ENCODE measurements at regions not wholly inside any gene's neighbourhood (a gene's known extent, or its start where the extent isn't known, plus 50 kb on each side); places are given as distances from the start of the nearest gene placed in this dataset.

DNA sequence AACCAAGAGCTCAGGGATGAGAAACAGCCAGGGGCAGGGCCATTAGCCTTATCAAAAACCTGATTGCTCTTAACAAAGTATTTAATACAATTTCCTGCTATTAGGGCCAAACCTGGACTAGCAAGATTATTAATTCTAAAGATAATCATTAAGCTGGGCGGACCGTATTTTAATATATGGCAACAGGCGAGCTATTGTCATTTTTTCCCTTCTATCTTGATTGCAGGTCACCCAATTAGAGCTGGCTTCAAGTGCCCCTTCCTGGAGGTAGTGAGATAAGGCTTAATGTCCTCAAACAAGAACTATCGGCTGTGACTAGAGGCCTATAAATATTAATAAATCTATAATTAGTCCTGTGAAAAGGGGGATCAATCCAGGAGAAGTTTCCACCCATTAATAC lies 66.0 kb upstream of the BLCAP start:
- ChIA-PET POLR2A (no interaction called here), CTCF (no interaction called here)
- TF ChIP-seq, protein P1, sequence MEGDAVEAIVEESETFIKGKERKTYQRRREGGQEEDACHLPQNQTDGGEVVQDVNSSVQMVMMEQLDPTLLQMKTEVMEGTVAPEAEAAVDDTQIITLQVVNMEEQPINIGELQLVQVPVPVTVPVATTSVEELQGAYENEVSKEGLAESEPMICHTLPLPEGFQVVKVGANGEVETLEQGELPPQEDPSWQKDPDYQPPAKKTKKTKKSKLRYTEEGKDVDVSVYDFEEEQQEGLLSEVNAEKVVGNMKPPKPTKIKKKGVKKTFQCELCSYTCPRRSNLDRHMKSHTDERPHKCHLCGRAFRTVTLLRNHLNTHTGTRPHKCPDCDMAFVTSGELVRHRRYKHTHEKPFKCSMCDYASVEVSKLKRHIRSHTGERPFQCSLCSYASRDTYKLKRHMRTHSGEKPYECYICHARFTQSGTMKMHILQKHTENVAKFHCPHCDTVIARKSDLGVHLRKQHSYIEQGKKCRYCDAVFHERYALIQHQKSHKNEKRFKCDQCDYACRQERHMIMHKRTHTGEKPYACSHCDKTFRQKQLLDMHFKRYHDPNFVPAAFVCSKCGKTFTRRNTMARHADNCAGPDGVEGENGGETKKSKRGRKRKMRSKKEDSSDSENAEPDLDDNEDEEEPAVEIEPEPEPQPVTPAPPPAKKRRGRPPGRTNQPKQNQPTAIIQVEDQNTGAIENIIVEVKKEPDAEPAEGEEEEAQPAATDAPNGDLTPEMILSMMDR (IDR thresholded peaks at IDR 0.05; ENCODE audit: insufficient read depth, low read length, missing control alignments), result no peak
- DNase-seq (ENCODE audit: low read depth, low spot score), result no peak
- H3K4me3 ChIP-seq (ENCODE audit: low read depth, low read length), result no peak overlapping the region

DNA sequence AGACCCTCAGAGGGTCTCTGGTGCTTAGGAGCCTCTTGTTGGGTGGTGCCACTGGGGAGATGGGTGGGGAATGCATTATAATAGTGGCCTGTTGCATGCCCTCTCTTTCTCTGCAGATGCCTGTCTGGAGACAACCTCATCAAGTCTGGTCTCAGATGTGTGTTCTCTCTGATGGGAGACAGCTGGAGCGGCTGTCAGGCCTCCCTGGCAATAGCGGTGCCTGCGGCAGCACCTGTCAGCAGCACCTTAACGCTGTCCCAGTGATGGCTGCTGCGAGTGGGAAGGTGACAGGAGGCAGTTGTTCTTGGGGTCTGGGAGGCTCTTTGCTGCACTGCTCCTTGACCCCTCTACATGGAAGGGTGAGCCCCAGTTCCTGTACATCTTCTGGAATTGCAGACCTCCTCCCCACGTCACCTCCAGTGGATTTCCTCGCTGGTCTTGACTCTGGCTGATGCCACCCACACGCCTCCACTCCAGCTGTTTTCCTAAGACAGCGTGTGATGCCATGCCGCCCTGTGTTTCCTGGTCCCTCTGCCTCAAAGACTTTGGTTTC lies 63.3 kb upstream of the BLCAP start:
- no peak for DNase-seq (ENCODE audit: low read depth, low spot score)
- H3K4me3 ChIP-seq (ENCODE audit: low read depth, low read length), result no peak overlapping the region
- POLR2A ChIA-PET, result no interaction called here
- TF ChIP-seq, protein P1 (IDR thresholded peaks at IDR 0.05; ENCODE audit: insufficient read depth, low read length, missing control alignments), result no peak
- CTCF ChIA-PET, result interaction anchor here (0.5 to 0.9 kb wide), 2 partner anchors 25 to 396 kb away, joined by 3 read pairs; no protein-coding TSS in a partner anchor

DNA sequence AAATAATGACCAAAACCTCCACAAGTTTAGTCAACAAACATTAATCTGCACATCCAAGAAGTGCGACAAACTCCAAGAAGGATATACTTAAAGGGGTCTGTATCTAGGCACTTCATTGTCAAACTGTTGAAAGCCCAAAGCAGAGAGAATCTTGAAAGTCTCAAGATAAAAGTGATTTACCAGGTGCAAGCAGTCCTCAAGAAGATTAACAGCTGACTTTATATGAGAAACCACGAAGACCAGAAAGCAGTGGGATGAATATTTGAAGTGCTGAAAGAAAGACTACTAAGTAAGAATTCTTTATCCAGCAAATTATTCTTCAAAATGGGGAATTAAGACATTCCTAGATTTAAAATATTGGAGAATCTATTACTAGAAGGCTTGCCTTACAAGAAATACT lies 58.4 kb upstream of the BLCAP start:
- CTCF ChIA-PET, result interaction anchor here (1.1 kb wide), 1 partner anchor 22 kb away, joined by 6 read pairs; no protein-coding TSS in a partner anchor
- no peak for DNase-seq (ENCODE audit: low read depth, low spot score)
- H3K4me3 ChIP-seq (ENCODE audit: low read depth, low read length), result no peak overlapping the region

DNA sequence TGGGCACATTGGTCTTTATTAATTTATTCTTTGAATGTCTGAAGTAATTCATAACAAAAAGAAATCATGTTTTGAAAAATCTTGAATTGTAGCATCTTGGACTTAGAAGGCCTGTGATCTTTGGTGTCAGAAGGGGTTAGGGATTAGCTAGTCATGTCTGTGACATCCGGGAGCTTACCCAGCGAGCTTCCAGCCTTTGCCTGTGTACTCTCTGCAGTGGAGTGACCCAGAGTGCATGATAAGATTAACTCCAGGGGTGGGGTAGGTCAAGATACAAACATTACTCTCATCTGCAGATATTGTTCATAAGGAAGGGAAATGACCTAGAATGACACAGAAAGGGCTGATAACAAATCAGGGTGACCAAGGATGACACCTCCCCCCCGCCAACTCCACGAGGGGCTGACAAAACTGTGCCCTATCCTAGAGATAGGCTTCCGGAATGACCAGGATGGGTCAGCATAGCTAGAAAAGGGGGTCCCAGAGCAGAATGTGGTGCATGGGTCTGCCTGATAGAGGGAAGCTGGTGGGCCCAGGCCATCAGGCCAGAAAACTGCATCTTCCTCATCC lies 56.6 kb upstream of the BLCAP start:
- DNase-seq (ENCODE audit: low read depth, low spot score), result no peak
- POLR2A ChIA-PET, result no interaction called here
- no peak overlapping the region for H3K4me3 ChIP-seq (ENCODE audit: low read depth, low read length)
- CTCF ChIA-PET, result interaction anchor here (1.4 kb wide), 2 partner anchors 17 to 20 kb away, joined by 4 to 7 read pairs; no protein-coding TSS in a partner anchor
- TF ChIP-seq, protein P1 (IDR thresholded peaks at IDR 0.05; ENCODE audit: insufficient read depth, low read length, missing control alignments), result no peak

More for the DNA sequence above, 58.4 kb upstream of the BLCAP start:
- TF ChIP-seq, protein P1 (IDR thresholded peaks at IDR 0.05; ENCODE audit: insufficient read depth, low read length, missing control alignments), result no peak
- POLR2A ChIA-PET, result no interaction called here

DNA sequence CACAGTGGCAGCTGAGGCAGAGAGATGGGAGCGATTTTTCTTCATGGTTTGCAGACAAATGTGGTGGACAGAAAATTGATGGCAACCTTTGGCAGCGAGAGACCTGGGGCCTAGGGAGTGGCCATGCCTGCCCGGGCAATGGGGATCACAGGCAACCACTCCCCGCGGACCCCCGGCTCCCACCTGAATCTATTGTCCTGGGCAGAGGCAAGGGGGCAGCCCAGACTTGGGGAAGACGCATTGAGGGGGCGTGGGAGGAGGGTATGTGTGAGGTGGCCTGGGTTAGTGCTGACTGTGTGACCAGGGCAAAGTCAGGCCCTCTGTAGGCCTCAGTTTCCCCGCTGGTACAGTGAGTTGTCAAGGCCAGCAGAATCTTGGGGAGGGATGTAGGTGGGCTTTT lies 53.6 kb upstream of the BLCAP start:
- no peak overlapping the region for H3K4me3 ChIP-seq (ENCODE audit: low read depth, low read length)
- TF ChIP-seq, protein P1 (IDR thresholded peaks at IDR 0.05; ENCODE audit: insufficient read depth, low read length, missing control alignments), result no peak
- POLR2A ChIA-PET, result no interaction called here
- DNase-seq (ENCODE audit: low read depth, low spot score), result no peak
- CTCF ChIA-PET, result interaction anchor here (1.3 kb wide), 2 partner anchors 15 to 196 kb away, joined by 3 to 5 read pairs; no protein-coding TSS in a partner anchor

DNA sequence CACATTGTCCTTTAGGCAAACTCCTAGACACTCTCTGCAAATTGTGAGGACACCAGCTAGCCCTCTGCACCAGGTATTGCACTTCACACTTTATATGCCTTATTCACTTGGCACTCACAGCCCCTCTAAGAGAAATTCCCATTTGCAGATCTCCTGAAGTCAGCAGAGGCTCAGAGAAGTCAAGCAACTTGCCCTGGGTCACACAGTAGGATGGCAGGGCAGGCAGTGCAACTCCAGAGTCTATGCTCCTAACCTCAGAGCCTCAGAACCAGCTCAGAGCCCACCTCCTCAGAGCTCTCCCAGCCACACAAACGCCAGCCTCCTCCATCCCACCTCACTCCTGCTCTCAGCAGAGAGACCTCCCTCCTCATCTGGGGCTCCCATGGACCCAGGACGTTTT lies 52.4 kb upstream of the BLCAP start:
- TF ChIP-seq, protein P1 (IDR thresholded peaks at IDR 0.05; ENCODE audit: insufficient read depth, low read length, missing control alignments), result no peak
- POLR2A ChIA-PET, result no interaction called here
- no peak for DNase-seq (ENCODE audit: low read depth, low spot score)
- H3K4me3 ChIP-seq (ENCODE audit: low read depth, low read length), result no peak overlapping the region
- CTCF ChIA-PET, result interaction anchor here (1.1 to 1.3 kb wide), 3 partner anchors 14 to 195 kb away, joined by 3 to 5 read pairs (median 4); no protein-coding TSS in a partner anchor
